Ectodermal cell (in vitro differentiated cells): ENCODE measurements at regions not wholly inside any gene's neighbourhood (a gene's known extent, or its start where the extent isn't known, plus 50 kb on each side); places are given as distances from the start of the nearest gene placed in this dataset.

Experiments
- H3K27ac ChIP-seq: 2 replicates; pipeline ENCODE4 v1.7.0; 2013; ENCODE audit warnings: mild to moderate bottlenecking, low read depth, low read length; ENCODE audit not compliant: insufficient read depth, poor library complexity, severe bottlenecking
- H3K27me3 ChIP-seq: 2 replicates; pipeline ENCODE4 v1.7.0; 2013; ENCODE audit warnings: mild to moderate bottlenecking, low read length; ENCODE audit not compliant: insufficient read depth, control insufficient read depth, poor library complexity, severe bottlenecking
- H3K36me3 ChIP-seq: one replicate; pipeline ENCODE4 v1.7.0; 2013; ENCODE audit warnings: low read length; ENCODE audit not compliant: control insufficient read depth, insufficient read depth
- H3K4me1 ChIP-seq: one replicate; pipeline ENCODE4 v1.7.0; 2013; ENCODE audit warnings: low read length; ENCODE audit not compliant: control insufficient read depth, insufficient read depth
- H3K4me3 ChIP-seq: 2 replicates; pipeline ENCODE4 v1.7.0; 2013; ENCODE audit warnings: low read depth, low read length, control low read depth; ENCODE audit not compliant: insufficient read depth
- H3K9me3 ChIP-seq: 2 replicates; pipeline ENCODE4 v1.7.0; 2013; ENCODE audit warnings: mild to moderate bottlenecking, low read length, moderate library complexity; ENCODE audit not compliant: control insufficient read depth
- WGBS, 2 experiments: methylation state at CpG; one replicate each; pipeline ENCODE4 v1.1.7; 2013; ENCODE audit warnings: missing lambda C conversion rate in 2 of 2; 5-methylcytosine and 5-hydroxymethylcytosine counted together

GRCh38 chr11:110951950-110952503 lies 239.8 kb upstream of the ARHGAP20 start:
- H3K4me1 ChIP-seq, result no peaks in the 10 kb centered on the region
- H3K4me3 ChIP-seq, result no peak overlapping the region
- no peaks in the 10 kb centered on the region for H3K27me3 ChIP-seq
- H3K36me3 ChIP-seq, result no peaks in the 10 kb centered on the region
- WGBS, 2 experiments, result 91 to 97% methylated on average over 4 of the region's 4 CpGs
- no peaks in the 10 kb centered on the region for H3K9me3 ChIP-seq
- H3K27ac ChIP-seq, result no peak overlapping the region

- H3K27ac ChIP-seq, result no peak overlapping the region
- 87 to 92% methylated on average over 5 of the region's 5 CpGs for WGBS, 2 experiments
- no peaks in the 10 kb centered on the region for H3K36me3 ChIP-seq
- no peaks in the 10 kb centered on the region for H3K4me1 ChIP-seq
- no peaks in the 10 kb centered on the region for H3K27me3 ChIP-seq
- no peak overlapping the region for H3K4me3 ChIP-seq
- no peaks in the 10 kb centered on the region for H3K9me3 ChIP-seq
Observed at GRCh38 chr11:110951037-110951949, 239.1 kb upstream of the ARHGAP20 start.

- H3K36me3 ChIP-seq, result no peaks in the 10 kb centered on the region
- 97% methylated on average over 3 of the region's 3 CpGs for WGBS, 2 experiments
- H3K4me1 ChIP-seq, result no peaks in the 10 kb centered on the region
Observed at GRCh38 chr11:110948112-110948511, 235.9 kb upstream of the ARHGAP20 start.

DNA sequence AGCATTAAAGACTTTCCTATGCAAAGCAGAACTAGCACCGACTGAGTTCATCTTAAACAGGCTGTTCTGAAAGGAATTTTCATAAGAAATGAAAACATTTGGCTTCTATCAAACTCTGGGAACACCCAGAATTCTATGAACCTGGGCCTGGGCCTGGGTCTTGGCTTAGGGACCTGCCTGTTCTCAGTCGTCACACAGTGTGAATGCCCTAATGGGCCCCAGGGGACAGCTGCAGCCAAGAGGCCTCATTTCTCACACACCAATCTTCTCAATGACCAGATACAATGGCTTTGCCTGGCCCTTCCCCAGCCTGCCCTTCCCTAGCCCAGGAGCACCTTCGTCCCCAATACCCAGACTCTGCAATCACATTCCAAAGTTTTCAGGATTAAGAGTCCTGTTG lies 234.9 kb upstream of the ARHGAP20 start:
- WGBS, 2 experiments, result 59 to 73% methylated on average over 3 of the region's 3 CpGs

More at GRCh38 chr11:110948112-110948511, 235.9 kb upstream of the ARHGAP20 start:
- H3K27ac ChIP-seq, result no peak overlapping the region
- no peak overlapping the region for H3K4me3 ChIP-seq
- no peaks in the 10 kb centered on the region for H3K27me3 ChIP-seq
- no peaks in the 10 kb centered on the region for H3K9me3 ChIP-seq

DNA sequence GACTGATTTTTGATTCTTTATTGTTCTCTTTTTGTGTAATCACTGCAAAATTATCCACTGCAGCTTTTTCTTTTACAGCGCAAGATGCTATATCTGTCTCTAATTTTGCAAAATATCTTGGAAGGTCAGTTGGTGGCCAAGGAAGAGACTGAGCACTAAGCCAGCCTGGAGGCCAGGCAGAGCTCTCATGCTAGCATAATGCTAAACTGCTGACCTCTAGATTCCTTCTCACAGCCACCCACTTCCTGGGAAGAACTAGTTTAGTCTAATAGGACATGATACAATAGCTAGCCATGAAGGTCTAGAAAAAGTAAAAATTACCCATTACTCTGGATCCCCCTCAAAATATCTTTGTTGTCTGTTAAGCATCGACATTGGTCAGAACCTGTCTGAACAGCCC lies 227.2 kb upstream of the ARHGAP20 start:
- WGBS, 2 experiments, result 95 to 97% methylated on average over 2 of the region's 2 CpGs

More for the DNA sequence above, 234.9 kb upstream of the ARHGAP20 start:
- H3K27ac ChIP-seq, result no peak overlapping the region
- no peaks in the 10 kb centered on the region for H3K9me3 ChIP-seq
- no peaks in the 10 kb centered on the region for H3K36me3 ChIP-seq
- H3K4me1 ChIP-seq, result no peaks in the 10 kb centered on the region
- H3K27me3 ChIP-seq, result no peaks in the 10 kb centered on the region
- H3K4me3 ChIP-seq, result no peak overlapping the region

GRCh38 chr11:110935018-110935640 lies 222.9 kb upstream of the ARHGAP20 start:
- no peaks in the 10 kb centered on the region for H3K9me3 ChIP-seq
- H3K36me3 ChIP-seq, result no peaks in the 10 kb centered on the region
- H3K4me1 ChIP-seq, result no peaks in the 10 kb centered on the region
- H3K27ac ChIP-seq, result no peak overlapping the region
- no peaks in the 10 kb centered on the region for H3K27me3 ChIP-seq
- WGBS, 2 experiments, result 84 to 95% methylated on average over 2 of the region's 2 CpGs
- no peak overlapping the region for H3K4me3 ChIP-seq

More for the DNA sequence above, 227.2 kb upstream of the ARHGAP20 start:
- Histone ChIP-seq H3K36me3 (no peaks in the 10 kb centered on the region), H3K27me3 (no peaks in the 10 kb centered on the region), H3K4me1 (no peaks in the 10 kb centered on the region), H3K4me3 (no peak overlapping the region), H3K27ac (no peak overlapping the region), H3K9me3 (no peaks in the 10 kb centered on the region)

- Histone ChIP-seq H3K4me3 (no peak overlapping the region), H3K27ac (no peak overlapping the region), H3K36me3 (no peaks in the 10 kb centered on the region), H3K9me3 (no peaks in the 10 kb centered on the region), H3K27me3 (no peaks in the 10 kb centered on the region), H3K4me1 (no peaks in the 10 kb centered on the region)
- 90 to 94% methylated on average over 1 of the region's 1 CpG for WGBS, 2 experiments
Observed at GRCh38 chr11:110929129-110929528, 216.9 kb upstream of the ARHGAP20 start.

DNA sequence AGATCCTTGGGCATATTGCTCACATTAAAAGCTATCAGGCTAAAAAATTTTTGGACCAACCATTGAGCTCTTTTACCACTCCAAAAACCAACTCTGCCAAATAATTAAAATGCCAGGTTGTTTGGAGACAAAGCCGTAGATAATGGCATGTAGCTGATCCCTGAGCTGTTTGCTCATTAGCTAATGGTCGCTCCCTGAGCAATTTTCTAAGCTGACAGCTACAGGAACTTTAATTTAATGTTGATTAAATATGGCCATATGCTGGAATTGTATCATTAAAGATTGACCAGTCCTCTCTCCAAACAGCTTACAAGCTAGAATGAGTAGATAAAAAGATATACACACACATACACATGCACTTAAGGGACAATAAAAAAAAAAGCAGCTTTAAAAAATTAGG lies 216.2 kb upstream of the ARHGAP20 start:
- WGBS, 2 experiments, result 92 to 100% methylated on average over 2 of the region's 2 CpGs
- H3K9me3 ChIP-seq, result no peaks in the 10 kb centered on the region
- H3K4me1 ChIP-seq, result no peaks in the 10 kb centered on the region
- H3K27me3 ChIP-seq, result no peaks in the 10 kb centered on the region
- H3K27ac ChIP-seq, result no peak overlapping the region
- no peak overlapping the region for H3K4me3 ChIP-seq
- no peaks in the 10 kb centered on the region for H3K36me3 ChIP-seq

GRCh38 chr11:110921742-110922521 lies 209.7 kb upstream of the ARHGAP20 start:
- Histone ChIP-seq H3K4me1 (no peaks in the 10 kb centered on the region), H3K27me3 (no peaks in the 10 kb centered on the region), H3K4me3 (no peak overlapping the region), H3K27ac (no peak overlapping the region), H3K36me3 (no peaks in the 10 kb centered on the region), H3K9me3 (no peaks in the 10 kb centered on the region)
- 51 to 88% methylated on average over 2 of the region's 3 CpGs for WGBS, 2 experiments
